ENCODE measurements at regions not wholly inside any gene's neighbourhood (a gene's known extent, or its start where the extent isn't known, plus 50 kb on each side); places are given as distances from the start of the nearest gene placed in this dataset.

GRCh38 chr10:130992802-130993523, 318.6 kb downstream of the TCERG1L start:
- DNase-seq = no peak

DNA sequence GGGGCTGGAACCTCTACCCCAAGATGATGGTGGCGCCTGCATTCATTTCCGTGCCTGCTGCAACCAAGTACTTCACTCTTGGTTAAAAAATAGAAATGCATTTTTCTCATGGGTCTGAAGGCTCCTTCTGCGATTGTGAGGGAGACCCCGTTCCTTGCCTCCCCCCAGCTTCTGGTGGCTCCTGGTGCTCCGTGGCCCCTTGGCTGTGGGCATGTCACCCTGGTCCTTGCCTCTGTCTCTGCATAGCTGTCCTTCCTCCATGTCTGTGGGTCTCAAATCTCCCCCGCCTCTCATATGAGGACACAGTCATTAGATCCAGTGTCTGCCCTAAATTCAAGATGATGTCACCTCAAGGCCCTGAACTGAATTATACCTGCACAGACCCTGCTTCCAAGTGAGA, 317.9 kb downstream of the TCERG1L start:
- DNase-seq = no peak

- no peak for DNase-seq
Measured at GRCh38 chr10:130994191-130994590, 317.3 kb downstream of the TCERG1L start.

DNA sequence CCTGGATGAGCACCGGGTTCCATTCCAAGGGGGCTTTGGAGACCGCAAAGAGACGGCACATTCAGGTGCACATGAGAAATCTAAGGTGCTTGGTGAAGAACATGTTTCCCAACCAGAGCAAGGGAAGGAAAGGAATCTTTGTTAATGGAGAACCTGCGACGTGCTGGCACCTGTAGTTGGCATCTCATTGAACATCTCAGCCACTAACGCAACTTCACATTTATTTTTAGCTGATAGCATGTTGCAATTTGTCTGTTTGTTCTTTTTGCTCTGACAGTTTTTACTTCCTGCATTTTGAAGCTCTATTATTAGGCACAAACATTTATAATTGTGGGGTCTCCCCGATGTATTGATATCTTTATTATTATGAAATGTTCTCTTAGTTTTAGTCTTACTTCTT, 316.7 kb downstream of the TCERG1L start:
- DNase-seq = no peak

- no peak for DNase-seq
Measured at GRCh38 chr10:130997267-130998045, 314.1 kb downstream of the TCERG1L start.

DNA sequence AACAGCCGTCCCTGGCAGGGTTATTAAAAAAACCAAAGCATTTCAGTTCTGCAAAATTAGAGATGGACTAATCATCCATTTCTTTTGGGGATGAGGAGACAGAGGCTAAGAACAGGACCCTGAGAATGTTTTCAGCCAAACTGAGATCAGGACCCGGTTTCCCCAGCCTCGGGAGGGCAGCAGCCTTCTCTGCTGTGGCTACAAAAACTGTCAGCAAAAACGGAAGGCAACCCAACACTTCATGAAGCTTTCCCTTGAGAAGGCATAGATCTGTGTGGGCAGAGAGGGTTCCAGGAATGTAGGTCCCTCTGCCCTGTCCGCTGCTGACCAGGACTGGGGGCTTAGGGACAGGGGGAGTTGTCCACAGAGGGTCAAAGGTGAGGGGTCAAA, 313.5 kb downstream of the TCERG1L start:
- no peak for DNase-seq

GRCh38 chr10:130998642-130999041, 312.9 kb downstream of the TCERG1L start:
- DNase-seq = no peak

DNA sequence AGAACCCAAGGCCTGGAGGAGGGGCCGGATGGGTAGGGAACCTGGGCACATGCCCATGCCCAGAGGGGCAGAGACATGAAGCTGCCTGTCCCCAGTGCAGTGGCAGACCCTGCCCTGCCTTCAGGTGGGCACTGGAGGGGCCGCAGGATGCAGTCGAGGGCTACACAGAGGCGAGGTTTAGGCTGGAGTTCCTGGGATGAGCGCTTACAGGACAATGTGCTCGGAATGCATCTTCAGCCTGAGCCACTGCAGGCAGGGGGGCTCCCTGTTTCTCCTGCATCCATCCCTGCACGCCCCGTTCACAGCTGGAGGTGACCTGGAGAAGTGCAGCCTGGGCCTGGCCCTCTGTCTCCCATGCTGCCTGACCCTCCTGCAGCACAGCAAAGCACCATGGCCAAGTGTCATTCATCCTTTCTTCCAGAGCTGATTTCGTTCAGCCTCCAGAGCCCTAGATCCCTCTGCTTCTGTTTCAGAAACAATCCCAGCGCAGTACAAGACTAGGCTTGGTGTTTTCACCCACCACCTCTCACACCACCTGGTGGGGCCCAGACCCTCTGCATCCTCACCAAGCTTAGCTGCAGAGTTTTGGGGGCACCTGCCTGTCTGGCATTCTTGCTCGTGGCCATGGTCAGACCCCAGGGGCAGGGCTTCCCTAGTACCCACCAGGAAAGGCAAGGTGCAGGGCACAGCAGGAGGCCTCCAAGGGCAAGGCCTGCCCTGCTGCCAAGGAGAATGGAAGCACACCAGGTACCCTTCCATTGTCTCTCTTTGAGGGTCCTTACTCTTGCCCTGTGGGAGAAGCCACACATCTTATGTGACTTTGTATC, 311.9 kb downstream of the TCERG1L start:
- no peak for DNase-seq

GRCh38 chr10:131000244-131000643, 311.3 kb downstream of the TCERG1L start:
- DNase-seq = no peak

GRCh38 chr10:131000743-131001142, 310.8 kb downstream of the TCERG1L start:
- no peak for DNase-seq

DNA sequence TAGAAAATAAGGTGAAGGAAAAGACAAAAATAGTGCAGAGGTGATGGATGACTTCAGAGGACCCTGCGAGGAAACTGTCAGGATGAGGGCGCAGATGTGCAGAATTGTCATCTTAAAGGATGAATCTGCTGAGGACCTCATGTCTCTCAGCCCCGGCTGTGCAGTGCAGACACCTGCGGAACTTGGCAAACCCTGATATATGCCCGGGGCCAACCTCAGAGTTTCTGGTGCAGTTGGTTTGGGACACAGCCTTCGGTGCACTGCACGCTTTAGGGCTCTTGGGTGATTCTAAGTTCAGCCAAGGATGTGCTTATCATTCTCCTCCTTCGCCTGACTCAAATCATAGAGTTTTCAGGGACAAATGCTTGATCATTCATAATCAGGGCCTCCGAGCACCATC, 310.1 kb downstream of the TCERG1L start:
- DNase-seq = no peak

- DNase-seq = no peak
Measured at GRCh38 chr10:131002031-131002861, 309.3 kb downstream of the TCERG1L start.

- DNase-seq = no peak
Measured at GRCh38 chr10:131003455-131003854, 308.1 kb downstream of the TCERG1L start.

GRCh38 chr10:131004276-131004675, 307.2 kb downstream of the TCERG1L start:
- no peak for DNase-seq

- DNase-seq = no peak
Measured at GRCh38 chr10:131006458-131007256, 304.9 kb downstream of the TCERG1L start.

DNA sequence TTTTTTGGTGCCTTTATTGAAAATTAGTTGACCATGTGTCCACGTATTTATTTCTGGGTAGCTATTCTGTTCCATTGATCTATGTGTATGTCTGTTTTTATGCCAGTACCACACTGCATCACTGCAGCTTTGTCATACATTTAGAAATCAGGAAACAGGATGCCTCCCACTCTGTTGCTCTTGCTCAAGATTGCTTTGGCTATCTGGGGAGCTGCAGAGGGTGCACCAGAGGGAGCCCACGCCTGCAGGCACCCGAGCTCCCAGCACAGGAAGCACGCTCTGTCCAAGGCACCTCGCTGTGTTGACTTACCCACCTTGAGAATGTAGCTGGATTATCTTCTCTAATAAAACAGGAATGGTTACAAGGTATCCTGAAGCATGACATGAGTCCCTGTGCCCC, 301.7 kb downstream of the TCERG1L start:
- DNase-seq = no peak

DNA sequence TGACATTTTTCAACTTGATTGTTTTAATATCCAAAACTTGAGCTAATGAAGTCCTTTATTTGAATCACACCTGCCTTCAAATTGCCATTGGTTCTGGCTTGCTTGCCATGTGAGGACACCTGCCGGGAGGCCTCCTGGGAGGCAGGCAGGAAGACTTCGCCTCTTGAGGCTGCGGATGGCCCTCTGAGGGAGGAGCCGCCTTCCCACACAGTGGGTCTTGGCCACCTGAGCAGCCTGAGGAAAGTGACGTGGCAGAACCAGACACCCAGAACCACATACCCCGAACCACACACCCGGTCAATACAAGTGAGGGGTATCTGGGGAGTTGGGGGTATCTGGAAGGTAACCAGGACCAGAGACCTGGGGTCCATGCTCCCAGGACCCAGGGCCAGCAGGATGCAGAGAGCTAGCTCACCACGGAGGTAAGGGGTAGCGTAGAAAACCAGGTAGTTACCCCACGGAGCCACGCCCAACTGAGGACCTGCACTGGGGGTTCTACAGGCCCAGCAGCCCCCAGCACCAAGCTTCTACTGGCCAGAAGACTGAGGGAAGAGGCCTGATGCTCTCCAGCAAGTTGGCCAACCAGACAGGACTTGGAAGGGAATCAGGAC, 300.5 kb downstream of the TCERG1L start:
- DNase-seq = no peak

DNA sequence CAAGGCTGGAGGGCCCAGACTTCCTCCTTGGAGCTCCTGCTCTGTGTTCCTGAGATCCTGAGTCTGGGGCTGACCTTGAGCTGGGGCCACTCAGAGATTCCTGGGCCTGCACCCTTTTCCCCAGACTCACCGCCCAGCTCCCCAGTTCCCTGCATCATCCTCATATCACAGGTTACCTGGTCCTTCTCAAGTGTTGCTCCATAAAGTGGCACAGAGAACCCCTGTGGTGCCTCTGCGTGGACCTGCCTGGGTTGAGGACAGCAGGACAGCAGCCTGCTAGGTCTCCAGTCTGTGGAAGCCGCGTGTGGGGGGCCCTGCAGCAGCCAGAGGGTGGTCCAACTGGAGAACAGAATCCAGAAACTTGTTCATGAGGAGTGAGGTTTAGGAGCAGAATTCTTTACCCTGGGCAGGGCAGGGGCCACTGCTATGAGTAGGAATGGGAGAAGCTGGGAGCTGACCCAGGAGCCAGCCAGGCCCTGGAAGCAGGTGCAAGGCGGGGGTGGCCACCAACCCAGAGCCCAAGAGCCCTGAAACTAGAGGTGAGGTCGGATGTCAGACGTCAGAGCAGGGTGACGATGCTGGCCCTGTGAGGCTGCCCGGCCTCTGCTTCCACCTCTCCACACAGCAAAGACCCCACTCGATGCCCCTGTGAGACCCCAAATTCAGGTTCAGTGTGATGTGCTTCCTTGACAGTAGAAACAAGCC, 299.4 kb downstream of the TCERG1L start:
- DNase-seq = no peak

DNA sequence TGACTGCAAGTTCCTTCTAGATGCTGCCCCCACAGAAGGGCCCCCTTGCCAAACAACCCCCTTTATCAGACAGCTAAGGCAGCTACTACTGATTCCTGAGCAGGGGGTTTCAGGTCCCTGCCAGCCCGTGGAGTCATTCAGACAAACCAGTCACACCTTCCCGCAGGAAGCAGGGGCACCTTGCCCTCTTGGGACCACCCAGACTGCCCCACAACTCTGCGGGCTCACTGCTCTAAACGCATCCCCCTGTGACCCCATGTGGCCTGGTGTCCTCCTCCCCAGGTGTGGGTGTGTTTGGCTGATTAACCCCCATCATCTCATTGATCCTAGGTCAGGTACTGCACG, 298.9 kb downstream of the TCERG1L start:
- no peak for DNase-seq

DNA sequence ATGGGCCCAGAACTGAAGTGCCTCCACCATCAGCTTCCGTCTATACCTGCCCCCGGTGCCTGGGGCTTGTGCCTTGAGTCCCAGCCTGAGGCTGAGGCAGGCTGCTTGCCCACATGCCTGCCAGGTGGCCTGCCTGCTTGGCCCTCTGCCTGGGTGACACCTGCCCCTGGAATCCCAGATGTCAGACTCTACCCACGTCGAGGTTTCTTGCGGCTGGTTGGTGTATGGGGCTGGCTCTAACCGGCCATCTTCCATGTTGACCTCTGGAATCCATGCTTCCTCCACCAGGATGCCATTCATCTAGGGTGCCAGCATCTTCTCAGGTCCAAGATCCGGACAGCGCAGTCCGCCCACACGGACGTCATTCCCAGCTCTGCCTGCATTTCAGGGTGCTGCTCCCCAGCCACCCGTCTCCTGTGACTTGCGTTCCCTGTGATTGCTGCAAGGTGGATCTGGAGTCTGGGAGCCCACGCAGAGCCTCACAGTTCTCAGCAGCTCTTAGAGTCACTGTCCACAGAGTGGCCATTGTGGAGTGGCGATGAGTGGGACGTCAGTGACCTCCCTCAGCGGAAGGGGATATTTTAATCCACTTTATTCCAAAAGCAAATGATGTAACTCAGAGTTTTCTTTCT, 298.1 kb downstream of the TCERG1L start:
- no peak for DNase-seq

Measured in CD4-positive, alpha-beta T cell treated with Interferon alpha-2 for 1 hour (primary cell).